ENCODE measurements at regions not wholly inside any gene's neighbourhood (a gene's known extent, or its start where the extent isn't known, plus 50 kb on each side); places are given as distances from the start of the nearest gene placed in this dataset.

DNA sequence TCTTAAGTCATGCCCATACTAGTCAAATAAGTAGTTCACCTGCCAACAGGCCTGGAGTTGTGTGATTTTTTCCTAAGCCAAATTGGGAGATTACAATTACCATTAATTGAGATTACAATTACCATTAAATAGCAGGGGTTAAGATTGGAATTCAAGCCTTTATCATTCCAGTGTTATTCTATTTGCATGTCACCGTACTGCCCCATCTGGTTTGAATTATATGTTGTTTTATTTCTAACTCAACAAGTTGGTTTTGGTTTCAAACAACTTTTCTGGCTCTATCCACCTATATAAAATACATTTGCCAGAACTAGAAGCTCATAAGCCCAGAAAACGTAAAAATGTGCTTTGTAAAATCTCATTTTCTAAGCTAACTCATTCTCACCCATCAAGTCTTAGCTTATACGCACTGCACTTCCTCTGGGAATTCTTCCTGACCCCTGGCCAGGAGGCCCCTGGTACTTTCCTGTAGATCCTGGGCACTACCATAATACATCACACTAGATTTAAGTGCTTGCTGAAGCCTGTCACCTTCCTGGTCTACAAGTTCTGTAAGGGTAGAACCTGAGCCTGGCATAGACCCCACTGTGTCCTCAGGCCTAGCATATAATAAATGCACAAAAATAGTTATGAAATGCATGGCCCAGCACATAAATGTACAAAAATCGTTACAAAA lies 242.0 kb upstream of the TRPM3 start:
- Histone ChIP-seq H3K9me3 (replicated peaks in 1 of 3) (no peaks in the 10 kb centered on the region), H3K4me3 (no peak overlapping the region), H3K4me1 (replicated peaks in 1 of 2) (no peaks in the 10 kb centered on the region), H3K27ac (no peak overlapping the region), H3K36me3 (replicated peaks in 1 of 2) (no peaks in the 10 kb centered on the region), H3K27me3 (no peaks in the 10 kb centered on the region)
- no peak for DNase-seq
- intact Hi-C loops (cut with DNase I): no loop called here
- TF ChIP-seq CTCF (IDR thresholded peaks at IDR 0.05): no peak
- TF ChIP-seq POLR2A (IDR thresholded peaks at IDR 0.05): no peak
- 80 to 93% (median 83%) methylated on average over 4 of the region's 4 CpGs for WGBS, 4 donors

- intact Hi-C loops (cut with DNase I): no loop called here
- TF ChIP-seq CTCF (IDR thresholded peaks at IDR 0.05) (no peak), POLR2A (IDR thresholded peaks at IDR 0.05) (no peak)
- no peak overlapping the region for H3K4me3 ChIP-seq
- H3K27me3 ChIP-seq: no peaks in the 10 kb centered on the region
- no peaks in the 10 kb centered on the region for H3K9me3 ChIP-seq (replicated peaks in 1 of 3)
- no peak overlapping the region for H3K27ac ChIP-seq
- 75 to 84% (median 80%) methylated on average over 2 of the region's 2 CpGs for WGBS, 4 donors
- no peak for DNase-seq
- H3K36me3 ChIP-seq (replicated peaks in 1 of 2): no peaks in the 10 kb centered on the region
- H3K4me1 ChIP-seq (replicated peaks in 1 of 2): no peaks in the 10 kb centered on the region
These were observed 239.9 kb upstream of the TRPM3 start for GRCh38 chr9:71361357-71361756.

DNA sequence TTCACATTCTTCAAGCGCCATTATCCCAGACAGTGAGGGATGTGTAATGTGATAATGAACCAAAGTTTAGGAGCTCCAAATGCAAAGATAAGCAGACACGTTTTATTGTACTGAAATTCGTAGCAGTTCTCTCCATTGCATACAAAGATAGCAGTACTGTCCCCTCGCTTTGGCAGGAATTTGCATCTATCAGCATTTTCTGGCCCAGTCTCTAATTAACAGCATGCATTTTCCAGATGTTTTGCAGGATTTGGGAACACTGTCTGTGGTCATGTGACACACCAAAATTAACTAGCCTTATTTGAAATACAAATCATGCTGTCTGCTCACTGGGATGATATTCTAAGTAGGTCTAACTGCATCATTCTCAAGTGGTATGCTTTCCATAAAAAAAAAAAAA lies 235.9 kb upstream of the TRPM3 start:
- TF ChIP-seq POLR2A (IDR thresholded peaks at IDR 0.05) (no peak), CTCF (IDR thresholded peaks at IDR 0.05) (no peak)
- H3K9me3 ChIP-seq (replicated peaks in 1 of 3): no peaks in the 10 kb centered on the region
- WGBS, 4 donors: 48 to 56% (median 50%) methylated on average over 4 of the region's 4 CpGs
- no peak overlapping the region for H3K4me3 ChIP-seq
- intact Hi-C loops (cut with DNase I): no loop called here
- H3K27ac ChIP-seq: no peak overlapping the region
- no peaks in the 10 kb centered on the region for H3K36me3 ChIP-seq (replicated peaks in 1 of 2)
- DNase-seq: no peak
- no peaks in the 10 kb centered on the region for H3K4me1 ChIP-seq (replicated peaks in 1 of 2)
- H3K27me3 ChIP-seq: no peaks in the 10 kb centered on the region

DNA sequence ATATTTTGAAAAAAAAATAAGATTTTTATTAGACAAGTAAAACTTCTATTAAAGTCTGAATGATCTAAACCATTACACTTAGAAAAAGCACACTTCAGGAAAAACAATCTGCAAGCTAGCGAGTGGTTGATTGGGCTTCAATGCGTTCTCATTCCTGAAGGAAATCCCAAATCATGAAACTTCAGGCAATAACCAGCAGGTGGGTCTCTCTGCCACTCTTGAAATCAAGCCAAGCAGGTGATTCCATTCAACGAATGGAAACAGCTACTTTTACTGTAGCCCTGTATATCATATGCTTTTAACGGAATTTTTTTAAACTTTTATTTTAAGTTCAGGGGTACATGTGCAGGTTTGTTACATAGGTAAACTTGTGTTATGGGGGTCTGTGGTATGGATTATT lies 234.5 kb upstream of the TRPM3 start:
- no peaks in the 10 kb centered on the region for H3K27me3 ChIP-seq
- H3K36me3 ChIP-seq (replicated peaks in 1 of 2): no peaks in the 10 kb centered on the region
- 75 to 80% (median 79%) methylated on average over 4 of the region's 4 CpGs for WGBS, 4 donors
- no peak for DNase-seq
- no peaks in the 10 kb centered on the region for H3K9me3 ChIP-seq (replicated peaks in 1 of 3)
- intact Hi-C loops (cut with DNase I): no loop called here
- no peak for TF ChIP-seq POLR2A (IDR thresholded peaks at IDR 0.05)
- TF ChIP-seq CTCF (IDR thresholded peaks at IDR 0.05): no peak
- no peak overlapping the region for H3K4me3 ChIP-seq
- H3K27ac ChIP-seq: no peak overlapping the region
- H3K4me1 ChIP-seq (replicated peaks in 1 of 2): no peaks in the 10 kb centered on the region
